ENCODE measurements at regions not wholly inside any gene's neighbourhood (a gene's known extent, or its start where the extent isn't known, plus 50 kb on each side); places are given as distances from the start of the nearest gene placed in this dataset.
"Not testable (repeated sequence)": the region's sequence is repeated elsewhere in the genome, so short reads cannot be mapped to it uniquely, and the experiment has no call there.

- H2AFZ ChIP-seq (ENCODE audit: low read depth, low read length); H3K4me2 ChIP-seq (ENCODE audit: low read length); H3K9me3 ChIP-seq (ENCODE audit: insufficient read depth, low read depth, low read length); H3K27ac Mint-ChIP-seq (ENCODE audit: unreplicated experiment); DNase-seq (ENCODE audit: low read depth); H3K79me2 ChIP-seq (ENCODE audit: insufficient read depth, low read length); H3K27me3 Mint-ChIP-seq (ENCODE audit: low read depth, unreplicated experiment); H3K4me1 ChIP-seq (ENCODE audit: insufficient read depth, low read length); FAIRE-seq; H3K27me3 ChIP-seq (ENCODE audit: insufficient read depth, low read length); H3K27ac ChIP-seq (ENCODE audit: low read depth, low read length); H3K4me3 ChIP-seq (ENCODE audit: insufficient read depth, low read depth, low read length); H4K20me1 ChIP-seq (ENCODE audit: insufficient read depth, low read length); H3K9me3 Mint-ChIP-seq (ENCODE audit: unreplicated experiment); H3K9ac ChIP-seq (ENCODE audit: low read length); H3K36me3 ChIP-seq (ENCODE audit: insufficient read depth, low read length); H3K36me3 Mint-ChIP-seq (ENCODE audit: low read depth, unreplicated experiment); H3K4me1 Mint-ChIP-seq (ENCODE audit: low read depth, unreplicated experiment); H3K4me3 Mint-ChIP-seq (ENCODE audit: unreplicated experiment): not testable (repeated sequence)
These were observed 706.2 kb upstream of the DEFB115 start for GRCh38 chr20:30551236-30551635.

GRCh38 chr20:30556797-30557196, 700.7 kb upstream of the DEFB115 start:
- not testable (repeated sequence) for FAIRE-seq; H3K27ac Mint-ChIP-seq (ENCODE audit: unreplicated experiment); H3K4me2 ChIP-seq (ENCODE audit: low read length); H3K27ac ChIP-seq (ENCODE audit: low read depth, low read length); H3K4me3 Mint-ChIP-seq (ENCODE audit: unreplicated experiment); H3K36me3 ChIP-seq (ENCODE audit: insufficient read depth, low read length); H3K9me3 ChIP-seq (ENCODE audit: insufficient read depth, low read depth, low read length); H3K27me3 ChIP-seq (ENCODE audit: insufficient read depth, low read length); H3K9me3 Mint-ChIP-seq (ENCODE audit: unreplicated experiment); H4K20me1 ChIP-seq (ENCODE audit: insufficient read depth, low read length); H3K4me3 ChIP-seq (ENCODE audit: insufficient read depth, low read depth, low read length); H3K4me1 ChIP-seq (ENCODE audit: insufficient read depth, low read length); H3K27me3 Mint-ChIP-seq (ENCODE audit: low read depth, unreplicated experiment); H3K36me3 Mint-ChIP-seq (ENCODE audit: low read depth, unreplicated experiment); H2AFZ ChIP-seq (ENCODE audit: low read depth, low read length); H3K4me1 Mint-ChIP-seq (ENCODE audit: low read depth, unreplicated experiment); H3K9ac ChIP-seq (ENCODE audit: low read length); DNase-seq (ENCODE audit: low read depth); H3K79me2 ChIP-seq (ENCODE audit: insufficient read depth, low read length)

- H2AFZ ChIP-seq (ENCODE audit: low read depth, low read length); H3K9me3 Mint-ChIP-seq (ENCODE audit: unreplicated experiment); H3K27me3 Mint-ChIP-seq (ENCODE audit: low read depth, unreplicated experiment): not testable (repeated sequence)
These were observed 692.4 kb upstream of the DEFB115 start for GRCh38 chr20:30565086-30565485.

GRCh38 chr20:30569867-30570266, 687.6 kb upstream of the DEFB115 start:
- not testable (repeated sequence) for H3K4me2 ChIP-seq (ENCODE audit: low read length); DNase-seq (ENCODE audit: low read depth); H3K4me3 ChIP-seq (ENCODE audit: insufficient read depth, low read depth, low read length); H3K4me3 Mint-ChIP-seq (ENCODE audit: unreplicated experiment); H3K27me3 Mint-ChIP-seq (ENCODE audit: low read depth, unreplicated experiment); H4K20me1 ChIP-seq (ENCODE audit: insufficient read depth, low read length); H3K27ac ChIP-seq (ENCODE audit: low read depth, low read length); H3K36me3 Mint-ChIP-seq (ENCODE audit: low read depth, unreplicated experiment); H3K9me3 Mint-ChIP-seq (ENCODE audit: unreplicated experiment); H3K79me2 ChIP-seq (ENCODE audit: insufficient read depth, low read length); H3K4me1 Mint-ChIP-seq (ENCODE audit: low read depth, unreplicated experiment); H2AFZ ChIP-seq (ENCODE audit: low read depth, low read length); H3K9ac ChIP-seq (ENCODE audit: low read length); H3K36me3 ChIP-seq (ENCODE audit: insufficient read depth, low read length); H3K9me3 ChIP-seq (ENCODE audit: insufficient read depth, low read depth, low read length); FAIRE-seq; H3K27me3 ChIP-seq (ENCODE audit: insufficient read depth, low read length); H3K4me1 ChIP-seq (ENCODE audit: insufficient read depth, low read length)
- peak overlapping the region; percentile 7 for H3K27ac Mint-ChIP-seq (ENCODE audit: unreplicated experiment)

More at GRCh38 chr20:30565086-30565485, 692.4 kb upstream of the DEFB115 start:
- H3K4me3 Mint-ChIP-seq (ENCODE audit: unreplicated experiment); H3K27ac ChIP-seq (ENCODE audit: low read depth, low read length); H4K20me1 ChIP-seq (ENCODE audit: insufficient read depth, low read length); H3K36me3 Mint-ChIP-seq (ENCODE audit: low read depth, unreplicated experiment); H3K4me2 ChIP-seq (ENCODE audit: low read length); FAIRE-seq; H3K27ac Mint-ChIP-seq (ENCODE audit: unreplicated experiment); DNase-seq (ENCODE audit: low read depth); H3K79me2 ChIP-seq (ENCODE audit: insufficient read depth, low read length); H3K36me3 ChIP-seq (ENCODE audit: insufficient read depth, low read length); H3K4me1 ChIP-seq (ENCODE audit: insufficient read depth, low read length); H3K27me3 ChIP-seq (ENCODE audit: insufficient read depth, low read length); H3K4me3 ChIP-seq (ENCODE audit: insufficient read depth, low read depth, low read length); H3K4me1 Mint-ChIP-seq (ENCODE audit: low read depth, unreplicated experiment); H3K9ac ChIP-seq (ENCODE audit: low read length); H3K9me3 ChIP-seq (ENCODE audit: insufficient read depth, low read depth, low read length): not testable (repeated sequence)

- H3K27me3 Mint-ChIP-seq (ENCODE audit: low read depth, unreplicated experiment); H4K20me1 ChIP-seq (ENCODE audit: insufficient read depth, low read length); H3K79me2 ChIP-seq (ENCODE audit: insufficient read depth, low read length); H3K27ac Mint-ChIP-seq (ENCODE audit: unreplicated experiment); H3K27ac ChIP-seq (ENCODE audit: low read depth, low read length); H3K4me3 ChIP-seq (ENCODE audit: insufficient read depth, low read depth, low read length); H3K9me3 Mint-ChIP-seq (ENCODE audit: unreplicated experiment); H3K36me3 ChIP-seq (ENCODE audit: insufficient read depth, low read length); H2AFZ ChIP-seq (ENCODE audit: low read depth, low read length); H3K9ac ChIP-seq (ENCODE audit: low read length); H3K27me3 ChIP-seq (ENCODE audit: insufficient read depth, low read length); H3K36me3 Mint-ChIP-seq (ENCODE audit: low read depth, unreplicated experiment); H3K4me3 Mint-ChIP-seq (ENCODE audit: unreplicated experiment); DNase-seq (ENCODE audit: low read depth); FAIRE-seq; H3K4me1 ChIP-seq (ENCODE audit: insufficient read depth, low read length); H3K4me1 Mint-ChIP-seq (ENCODE audit: low read depth, unreplicated experiment); H3K4me2 ChIP-seq (ENCODE audit: low read length); H3K9me3 ChIP-seq (ENCODE audit: insufficient read depth, low read depth, low read length): not testable (repeated sequence)
These were observed 686.8 kb upstream of the DEFB115 start for GRCh38 chr20:30570622-30571021.

- H3K36me3 Mint-ChIP-seq (ENCODE audit: low read depth, unreplicated experiment); H3K9me3 Mint-ChIP-seq (ENCODE audit: unreplicated experiment): not testable (repeated sequence)
These were observed 683.1 kb upstream of the DEFB115 start for GRCh38 chr20:30574337-30574736.

More at GRCh38 chr20:30574337-30574736, 683.1 kb upstream of the DEFB115 start:
- H2AFZ ChIP-seq (ENCODE audit: low read depth, low read length); H3K27ac ChIP-seq (ENCODE audit: low read depth, low read length); H3K36me3 ChIP-seq (ENCODE audit: insufficient read depth, low read length); H3K27me3 Mint-ChIP-seq (ENCODE audit: low read depth, unreplicated experiment); H3K79me2 ChIP-seq (ENCODE audit: insufficient read depth, low read length); H3K4me1 ChIP-seq (ENCODE audit: insufficient read depth, low read length); H3K9me3 ChIP-seq (ENCODE audit: insufficient read depth, low read depth, low read length); DNase-seq (ENCODE audit: low read depth); H3K4me1 Mint-ChIP-seq (ENCODE audit: low read depth, unreplicated experiment); H3K9ac ChIP-seq (ENCODE audit: low read length); H3K4me3 Mint-ChIP-seq (ENCODE audit: unreplicated experiment); H3K4me2 ChIP-seq (ENCODE audit: low read length); H3K4me3 ChIP-seq (ENCODE audit: insufficient read depth, low read depth, low read length); H4K20me1 ChIP-seq (ENCODE audit: insufficient read depth, low read length); FAIRE-seq; H3K27ac Mint-ChIP-seq (ENCODE audit: unreplicated experiment); H3K27me3 ChIP-seq (ENCODE audit: insufficient read depth, low read length): not testable (repeated sequence)

Data from astrocyte (in vitro differentiated cells and primary cell).